Endothelial cell (in vitro differentiated cells): ENCODE measurements at regions not wholly inside any gene's neighbourhood (a gene's known extent, or its start where the extent isn't known, plus 50 kb on each side); places are given as distances from the start of the nearest gene placed in this dataset.

Experiments
- DNase-seq: peaks from one replicate; pipeline ENCODE4 v3.0.0; 2021; ENCODE audit warnings: low spot score
- H3K27ac Mint-ChIP-seq: one replicate; pipeline ENCODE4 v1.8.0; 2021; ENCODE audit warnings: mixed read lengths, inconsistent platforms; ENCODE audit not compliant: unreplicated experiment
- H3K27me3 Mint-ChIP-seq: one replicate; pipeline ENCODE4 v1.8.0; 2021; ENCODE audit warnings: mild to moderate bottlenecking, moderate library complexity, mixed read lengths, inconsistent platforms; ENCODE audit not compliant: unreplicated experiment
- H3K36me3 Mint-ChIP-seq: one replicate; pipeline ENCODE4 v1.8.0; 2021; ENCODE audit warnings: mild to moderate bottlenecking, low read depth, mixed read lengths, inconsistent platforms; ENCODE audit not compliant: unreplicated experiment
- H3K4me1 Mint-ChIP-seq: one replicate; pipeline ENCODE4 v1.8.0; 2021; ENCODE audit warnings: mild to moderate bottlenecking, mixed read lengths, inconsistent platforms; ENCODE audit not compliant: unreplicated experiment
- H3K4me3 Mint-ChIP-seq: one replicate; pipeline ENCODE4 v1.8.0; 2021; ENCODE audit warnings: mild to moderate bottlenecking, mixed read lengths, inconsistent platforms; ENCODE audit not compliant: unreplicated experiment
- H3K9me3 Mint-ChIP-seq: one replicate; pipeline ENCODE4 v1.8.0; 2021; ENCODE audit warnings: mixed read lengths, inconsistent platforms; ENCODE audit not compliant: unreplicated experiment
- TF ChIP-seq, protein P1 (sequence below): fragments of 200-600 bp; sonication (generic); IDR thresholded peaks from one replicate; pipeline ENCODE4 v1.5.0; 2021; ENCODE audit warnings: antibody characterized with exemption; ENCODE audit not compliant: unreplicated experiment

DNA sequence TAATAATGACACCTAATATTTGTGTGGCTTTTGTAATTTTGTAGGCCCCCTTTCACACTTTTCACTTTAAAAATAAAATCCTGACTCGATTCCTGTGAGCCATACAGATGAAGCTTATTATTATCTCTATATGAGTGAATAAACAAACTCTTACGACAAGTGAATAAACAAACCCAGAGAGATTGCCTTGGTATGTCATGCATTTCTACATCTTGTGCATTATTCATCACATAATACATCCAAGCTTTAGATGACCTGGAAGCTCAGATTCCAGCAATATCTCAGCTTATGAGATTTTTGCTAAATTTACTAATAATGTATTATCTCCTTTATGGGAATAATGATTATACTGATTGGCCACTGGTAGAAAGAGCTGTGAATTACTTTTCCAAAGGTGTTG is 248.2 kb downstream of the TBX18 start:
- Mint-ChIP-seq H3K4me1 (no peaks in the 10 kb centered on the region), H3K36me3 (no peaks in the 10 kb centered on the region), H3K4me3 (no peak overlapping the region), H3K9me3 (no peaks in the 10 kb centered on the region), H3K27me3 (no peaks in the 10 kb centered on the region), H3K27ac (no peak overlapping the region)
- DNase-seq = no peak
- TF ChIP-seq, protein P1, sequence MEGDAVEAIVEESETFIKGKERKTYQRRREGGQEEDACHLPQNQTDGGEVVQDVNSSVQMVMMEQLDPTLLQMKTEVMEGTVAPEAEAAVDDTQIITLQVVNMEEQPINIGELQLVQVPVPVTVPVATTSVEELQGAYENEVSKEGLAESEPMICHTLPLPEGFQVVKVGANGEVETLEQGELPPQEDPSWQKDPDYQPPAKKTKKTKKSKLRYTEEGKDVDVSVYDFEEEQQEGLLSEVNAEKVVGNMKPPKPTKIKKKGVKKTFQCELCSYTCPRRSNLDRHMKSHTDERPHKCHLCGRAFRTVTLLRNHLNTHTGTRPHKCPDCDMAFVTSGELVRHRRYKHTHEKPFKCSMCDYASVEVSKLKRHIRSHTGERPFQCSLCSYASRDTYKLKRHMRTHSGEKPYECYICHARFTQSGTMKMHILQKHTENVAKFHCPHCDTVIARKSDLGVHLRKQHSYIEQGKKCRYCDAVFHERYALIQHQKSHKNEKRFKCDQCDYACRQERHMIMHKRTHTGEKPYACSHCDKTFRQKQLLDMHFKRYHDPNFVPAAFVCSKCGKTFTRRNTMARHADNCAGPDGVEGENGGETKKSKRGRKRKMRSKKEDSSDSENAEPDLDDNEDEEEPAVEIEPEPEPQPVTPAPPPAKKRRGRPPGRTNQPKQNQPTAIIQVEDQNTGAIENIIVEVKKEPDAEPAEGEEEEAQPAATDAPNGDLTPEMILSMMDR = no peak

DNA sequence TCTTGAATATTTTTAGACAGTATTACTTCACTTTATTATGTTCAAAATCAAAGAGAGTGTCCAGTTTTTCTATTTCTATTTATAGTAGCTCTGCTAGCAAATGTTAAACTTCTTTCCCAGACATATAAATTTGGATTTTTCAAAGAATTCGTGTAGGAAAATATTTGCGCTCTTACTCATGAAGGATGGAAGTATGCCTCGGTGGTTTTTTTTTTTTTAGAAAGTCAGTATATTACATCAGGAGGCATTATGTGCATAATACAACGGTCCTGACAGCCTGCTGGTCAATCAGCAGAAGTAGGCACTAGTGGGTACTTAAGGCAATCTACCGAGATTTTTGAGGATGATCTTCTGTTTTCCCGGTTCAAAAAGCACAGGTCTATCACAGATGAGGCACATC is 249.3 kb downstream of the TBX18 start:
- TF ChIP-seq, protein P1 = no peak
- Mint-ChIP-seq H3K36me3 (no peaks in the 10 kb centered on the region), H3K4me1 (no peaks in the 10 kb centered on the region), H3K9me3 (no peaks in the 10 kb centered on the region), H3K27me3 (no peaks in the 10 kb centered on the region), H3K27ac (no peak overlapping the region), H3K4me3 (no peak overlapping the region)
- no peak for DNase-seq

GRCh38 chr6:84514089-84514971 is 250.1 kb downstream of the TBX18 start:
- TF ChIP-seq, protein P1 = no peak
- no peaks in the 10 kb centered on the region for H3K4me1 Mint-ChIP-seq
- no peak overlapping the region for H3K4me3 Mint-ChIP-seq
- H3K36me3 Mint-ChIP-seq = no peaks in the 10 kb centered on the region
- H3K9me3 Mint-ChIP-seq = no peaks in the 10 kb centered on the region
- DNase-seq = no peak
- no peak overlapping the region for H3K27ac Mint-ChIP-seq
- H3K27me3 Mint-ChIP-seq = no peaks in the 10 kb centered on the region

GRCh38 chr6:84512391-84512790 is 252.0 kb downstream of the TBX18 start:
- H3K36me3 Mint-ChIP-seq = no peaks in the 10 kb centered on the region
- no peak overlapping the region for H3K4me3 Mint-ChIP-seq
- DNase-seq = no peak
- H3K9me3 Mint-ChIP-seq = no peaks in the 10 kb centered on the region
- no peak overlapping the region for H3K27ac Mint-ChIP-seq
- no peaks in the 10 kb centered on the region for H3K27me3 Mint-ChIP-seq
- H3K4me1 Mint-ChIP-seq = no peaks in the 10 kb centered on the region
- TF ChIP-seq, protein P1 = no peak

DNA sequence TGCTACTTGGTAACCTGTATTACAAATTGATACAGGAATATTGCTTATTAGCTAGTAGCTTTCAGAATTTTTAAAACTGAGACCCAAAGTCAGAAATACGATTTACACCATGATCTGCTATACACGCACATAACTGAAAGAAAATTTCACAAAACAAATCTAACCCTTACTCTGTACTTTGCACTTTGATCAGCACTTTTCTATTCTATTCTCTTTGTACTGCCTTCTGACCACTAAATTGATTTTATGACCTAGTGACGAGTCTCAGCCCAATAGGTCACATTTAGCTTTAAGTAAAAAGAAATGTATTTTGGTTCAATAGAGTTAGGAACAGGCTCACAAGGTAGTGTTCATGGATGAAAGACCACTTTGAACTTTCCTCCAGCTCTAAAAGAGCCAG is 252.5 kb downstream of the TBX18 start:
- H3K4me3 Mint-ChIP-seq = no peak overlapping the region
- DNase-seq = no peak
- no peak overlapping the region for H3K27ac Mint-ChIP-seq
- H3K9me3 Mint-ChIP-seq = no peaks in the 10 kb centered on the region
- TF ChIP-seq, protein P1 = no peak
- no peaks in the 10 kb centered on the region for H3K27me3 Mint-ChIP-seq
- H3K4me1 Mint-ChIP-seq = no peaks in the 10 kb centered on the region
- H3K36me3 Mint-ChIP-seq = no peaks in the 10 kb centered on the region
